LNCaP clone FGC (cell line): ENCODE measurements at regions not wholly inside any gene's neighbourhood (a gene's known extent, or its start where the extent isn't known, plus 50 kb on each side); places are given as distances from the start of the nearest gene placed in this dataset.

Experiments used
- DNase-seq: peaks from one replicate; pipeline ENCODE4 v3.0.0-alpha.2; 2011; ENCODE audit warnings: low read depth
- H3K4me3 ChIP-seq: 2 replicates; pipeline ENCODE4 v1.5.1; 2011; ENCODE audit warnings: mild to moderate bottlenecking, low read depth, low read length, control low read depth
- TF ChIP-seq, protein P1 (sequence below): IDR thresholded peaks from 2 replicates; pipeline ENCODE4 v1.5.1; 2012; ENCODE audit warnings: mild to moderate bottlenecking; ENCODE audit not compliant: control insufficient read depth, insufficient read depth; ENCODE audit errors: extremely low read depth

DNA sequence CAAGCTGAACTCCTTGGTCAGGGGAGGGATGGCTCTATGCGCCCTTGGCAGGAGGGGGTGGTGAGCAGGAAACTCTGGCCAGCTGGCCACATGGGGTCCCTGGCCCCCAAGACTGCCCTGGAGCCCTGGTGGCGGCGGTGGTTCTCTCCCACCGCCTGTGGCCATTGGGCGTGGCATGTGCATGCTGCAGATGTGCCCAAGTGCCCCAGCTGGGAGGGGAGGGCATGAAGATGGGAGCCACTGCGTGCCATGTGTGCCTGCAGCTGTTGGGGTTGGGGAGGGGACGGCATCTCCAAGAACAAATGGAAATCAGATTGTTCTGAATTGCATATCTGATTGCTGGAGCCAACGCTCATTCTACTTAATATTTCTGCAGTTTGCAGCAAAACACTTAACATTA, 115.7 kb upstream of the IGF1 start:
- TF ChIP-seq, protein P1, sequence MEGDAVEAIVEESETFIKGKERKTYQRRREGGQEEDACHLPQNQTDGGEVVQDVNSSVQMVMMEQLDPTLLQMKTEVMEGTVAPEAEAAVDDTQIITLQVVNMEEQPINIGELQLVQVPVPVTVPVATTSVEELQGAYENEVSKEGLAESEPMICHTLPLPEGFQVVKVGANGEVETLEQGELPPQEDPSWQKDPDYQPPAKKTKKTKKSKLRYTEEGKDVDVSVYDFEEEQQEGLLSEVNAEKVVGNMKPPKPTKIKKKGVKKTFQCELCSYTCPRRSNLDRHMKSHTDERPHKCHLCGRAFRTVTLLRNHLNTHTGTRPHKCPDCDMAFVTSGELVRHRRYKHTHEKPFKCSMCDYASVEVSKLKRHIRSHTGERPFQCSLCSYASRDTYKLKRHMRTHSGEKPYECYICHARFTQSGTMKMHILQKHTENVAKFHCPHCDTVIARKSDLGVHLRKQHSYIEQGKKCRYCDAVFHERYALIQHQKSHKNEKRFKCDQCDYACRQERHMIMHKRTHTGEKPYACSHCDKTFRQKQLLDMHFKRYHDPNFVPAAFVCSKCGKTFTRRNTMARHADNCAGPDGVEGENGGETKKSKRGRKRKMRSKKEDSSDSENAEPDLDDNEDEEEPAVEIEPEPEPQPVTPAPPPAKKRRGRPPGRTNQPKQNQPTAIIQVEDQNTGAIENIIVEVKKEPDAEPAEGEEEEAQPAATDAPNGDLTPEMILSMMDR = no peak

DNA sequence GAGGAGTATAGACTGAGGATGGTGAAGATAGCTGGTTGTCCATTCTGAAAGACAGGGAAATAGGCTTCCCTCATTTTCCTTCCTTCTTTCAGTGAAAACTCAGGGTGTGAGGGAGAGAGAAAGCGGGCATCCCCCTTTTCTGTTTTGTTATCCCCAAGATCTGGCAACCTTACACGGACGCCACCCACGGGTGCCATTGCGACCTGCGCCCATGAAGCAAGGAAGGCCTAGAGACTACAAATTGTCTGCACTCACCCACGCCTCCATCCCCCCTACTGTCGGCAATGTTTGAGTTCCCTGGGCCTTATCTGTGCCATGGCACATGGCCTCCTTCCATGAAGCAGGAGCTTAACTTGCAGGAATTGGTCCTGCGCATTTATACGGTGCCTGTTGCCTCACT, 115.0 kb upstream of the IGF1 start:
- TF ChIP-seq, protein P1 = no peak
- no peak overlapping the region for H3K4me3 ChIP-seq
- no peak for DNase-seq

More for the DNA sequence above, 115.7 kb upstream of the IGF1 start:
- DNase-seq = no peak
- H3K4me3 ChIP-seq = no peak overlapping the region

DNA sequence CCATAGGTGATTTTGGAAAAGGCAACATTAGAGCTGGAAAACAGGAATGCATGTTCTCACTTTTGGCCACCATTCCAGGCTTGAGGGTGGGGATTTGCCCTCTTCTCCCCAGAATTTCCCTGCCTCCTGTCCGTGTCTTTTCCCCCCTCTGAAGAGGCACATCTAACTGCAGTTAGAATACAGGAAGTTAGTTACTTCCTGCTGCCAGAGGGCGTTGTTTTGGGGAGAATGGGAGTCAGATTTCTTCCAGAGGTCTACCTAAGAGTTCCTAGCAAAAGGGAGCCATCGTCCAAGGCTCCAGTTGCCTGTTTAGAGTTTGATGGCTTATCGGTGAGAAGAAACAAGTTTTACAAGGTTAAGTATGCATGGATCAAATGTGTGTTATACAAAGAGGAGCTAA, 112.8 kb upstream of the IGF1 start:
- no peak overlapping the region for H3K4me3 ChIP-seq
- no peak for DNase-seq
- TF ChIP-seq, protein P1 = no peak

DNA sequence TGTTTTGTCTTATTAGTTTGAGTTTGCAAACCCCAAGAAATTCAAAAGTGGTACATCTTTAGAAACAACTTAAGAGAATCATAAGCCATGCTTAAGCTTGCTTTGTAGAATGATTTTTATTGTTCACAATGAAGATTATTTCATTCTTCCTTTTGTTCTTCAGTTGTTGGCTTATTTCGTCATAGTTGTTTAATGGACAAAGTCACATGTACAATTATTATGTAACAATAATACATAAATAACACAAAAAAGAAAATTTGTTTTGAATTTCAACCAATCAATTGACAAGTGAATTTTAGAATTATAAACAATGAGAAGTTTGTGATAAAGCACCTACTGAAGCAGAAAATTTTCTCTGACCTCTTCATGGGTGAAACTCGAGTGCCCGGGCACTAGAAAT, 111.8 kb upstream of the IGF1 start:
- TF ChIP-seq, protein P1 = no peak
- no peak overlapping the region for H3K4me3 ChIP-seq
- no peak for DNase-seq

DNA sequence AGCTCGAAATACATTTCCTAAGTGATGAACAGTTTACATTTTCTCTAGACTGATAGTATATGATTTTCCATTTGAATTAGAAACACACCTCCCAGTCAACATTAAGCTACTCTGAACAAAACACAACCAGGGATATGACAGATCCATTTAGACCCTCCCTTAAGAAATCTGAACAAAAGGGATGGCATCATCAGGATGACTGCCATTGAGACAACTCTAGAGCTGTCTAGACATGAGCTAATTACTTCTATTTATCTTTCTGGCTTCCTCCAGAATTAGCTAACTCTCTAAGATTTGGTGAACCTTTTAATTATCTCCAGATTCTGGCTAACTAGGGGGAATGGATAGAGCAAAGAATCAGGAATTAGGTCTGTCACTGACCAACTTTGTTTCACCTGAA, 92.9 kb upstream of the IGF1 start:
- TF ChIP-seq, protein P1 = no peak
- H3K4me3 ChIP-seq = no peak overlapping the region
- DNase-seq = no peak

DNA sequence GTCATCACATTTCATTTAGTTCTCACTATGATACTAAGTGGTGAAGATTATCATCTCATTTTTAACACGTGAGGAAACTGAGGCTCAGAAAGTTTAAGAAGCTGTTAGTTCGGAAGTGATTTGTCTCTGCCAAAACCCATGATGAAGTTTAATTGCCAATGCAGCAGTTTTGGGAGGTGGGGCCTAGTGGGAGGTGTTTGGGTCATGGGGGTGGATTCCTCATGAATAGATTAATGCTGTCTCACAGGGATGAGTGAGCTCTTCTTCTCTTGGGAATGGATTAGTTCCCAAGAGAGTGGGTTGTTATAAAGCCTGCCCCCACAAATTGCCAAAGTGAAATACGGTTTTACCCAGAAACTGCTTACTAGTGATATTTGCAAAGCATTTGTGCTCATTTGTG, 91.5 kb upstream of the IGF1 start:
- DNase-seq = no peak
- TF ChIP-seq, protein P1 = no peak
- no peak overlapping the region for H3K4me3 ChIP-seq

DNA sequence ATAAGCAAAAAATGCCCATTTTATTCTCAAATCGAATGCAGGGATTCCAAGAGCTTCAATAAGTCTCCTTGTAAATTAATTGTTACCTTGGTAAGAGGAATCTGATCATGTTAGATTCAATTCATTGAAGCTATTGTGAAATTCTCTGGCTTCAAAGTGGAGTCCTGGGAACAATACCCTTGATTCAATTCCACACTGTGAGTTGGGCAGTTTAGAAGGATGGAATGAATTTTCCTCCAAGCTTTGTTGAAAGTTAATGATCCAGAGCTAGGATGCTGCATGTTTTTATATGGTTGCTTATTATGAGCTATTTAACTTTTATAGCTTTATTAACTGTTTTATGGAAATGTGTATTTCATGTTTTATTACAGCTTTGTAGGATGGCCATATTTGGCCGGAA, 89.9 kb upstream of the IGF1 start:
- H3K4me3 ChIP-seq = no peak overlapping the region
- DNase-seq = peak; percentile 75
- TF ChIP-seq, protein P1 = no peak
